ENCODE measurements at regions not wholly inside any gene's neighbourhood (a gene's known extent, or its start where the extent isn't known, plus 50 kb on each side); places are given as distances from the start of the nearest gene placed in this dataset.

DNA sequence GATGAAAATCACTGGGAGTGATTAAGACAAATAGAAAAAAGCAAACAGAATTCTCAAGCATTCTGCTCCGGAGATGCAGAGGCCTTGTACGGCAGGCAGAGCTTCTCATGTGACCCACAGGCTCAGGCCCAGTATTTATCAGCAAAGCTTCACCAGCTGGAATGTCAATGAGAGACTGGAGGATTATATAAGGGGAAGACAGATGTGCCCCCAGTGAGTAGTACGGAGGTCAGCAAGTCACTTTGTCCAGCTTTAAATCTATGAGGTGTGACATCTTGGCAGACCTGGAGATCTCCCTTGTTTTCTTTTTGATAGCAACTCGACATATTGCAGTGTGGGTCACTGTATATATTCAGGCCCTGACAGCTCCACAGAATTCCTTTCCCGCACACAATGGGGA, 106.8 kb downstream of the HHIPL2 start:
- 80% methylated on average over 5 of the region's 5 CpGs for WGBS, 2 donors
- intact Hi-C loops (cut with DNase I; ENCODE audit: low total_unique reads), result no loop called here
- no peak for DNase-seq (ENCODE audit: low spot score in 2 of 2)
- H3K4me3 ChIP-seq (ENCODE audit: low read depth, poor library complexity, severe bottlenecking), result no peak overlapping the region
- TF ChIP-seq POLR2A (IDR thresholded peaks at IDR 0.05), result no peak
- TF ChIP-seq, protein P1, sequence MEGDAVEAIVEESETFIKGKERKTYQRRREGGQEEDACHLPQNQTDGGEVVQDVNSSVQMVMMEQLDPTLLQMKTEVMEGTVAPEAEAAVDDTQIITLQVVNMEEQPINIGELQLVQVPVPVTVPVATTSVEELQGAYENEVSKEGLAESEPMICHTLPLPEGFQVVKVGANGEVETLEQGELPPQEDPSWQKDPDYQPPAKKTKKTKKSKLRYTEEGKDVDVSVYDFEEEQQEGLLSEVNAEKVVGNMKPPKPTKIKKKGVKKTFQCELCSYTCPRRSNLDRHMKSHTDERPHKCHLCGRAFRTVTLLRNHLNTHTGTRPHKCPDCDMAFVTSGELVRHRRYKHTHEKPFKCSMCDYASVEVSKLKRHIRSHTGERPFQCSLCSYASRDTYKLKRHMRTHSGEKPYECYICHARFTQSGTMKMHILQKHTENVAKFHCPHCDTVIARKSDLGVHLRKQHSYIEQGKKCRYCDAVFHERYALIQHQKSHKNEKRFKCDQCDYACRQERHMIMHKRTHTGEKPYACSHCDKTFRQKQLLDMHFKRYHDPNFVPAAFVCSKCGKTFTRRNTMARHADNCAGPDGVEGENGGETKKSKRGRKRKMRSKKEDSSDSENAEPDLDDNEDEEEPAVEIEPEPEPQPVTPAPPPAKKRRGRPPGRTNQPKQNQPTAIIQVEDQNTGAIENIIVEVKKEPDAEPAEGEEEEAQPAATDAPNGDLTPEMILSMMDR (IDR thresholded peaks at IDR 0.05), result no peak

DNA sequence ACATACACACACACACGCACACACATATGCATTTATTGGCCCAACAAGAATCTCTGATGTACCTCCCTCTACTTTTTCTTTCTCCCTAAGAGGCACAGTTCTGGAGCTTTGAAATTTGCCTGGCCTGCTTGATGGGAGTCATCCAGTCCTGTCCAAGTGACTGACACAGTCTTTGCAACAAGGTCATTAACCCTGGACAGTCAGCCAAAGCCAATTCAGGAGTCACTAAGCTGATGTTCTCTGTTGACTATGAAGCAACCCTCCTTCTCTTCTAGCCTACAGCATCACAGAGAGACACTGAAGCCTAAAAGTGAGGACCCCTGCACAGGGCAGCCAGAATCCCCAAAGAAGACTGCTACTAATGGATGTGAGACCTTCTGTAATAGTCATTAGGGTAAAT, 123.1 kb downstream of the HHIPL2 start:
- no peak for DNase-seq (ENCODE audit: low spot score in 2 of 2)
- intact Hi-C loops (cut with DNase I; ENCODE audit: low total_unique reads), result loop anchor here (10.0 kb wide), 1 partner anchor 1750 kb away; no protein-coding TSS in a partner anchor
- TF ChIP-seq, protein P1 (IDR thresholded peaks at IDR 0.05), result no peak
- no peak for TF ChIP-seq POLR2A (IDR thresholded peaks at IDR 0.05)
- H3K4me3 ChIP-seq (ENCODE audit: low read depth, poor library complexity, severe bottlenecking), result no peak overlapping the region
- WGBS, 2 donors, result 93 to 100% methylated on average over 1 of the region's 1 CpG

DNA sequence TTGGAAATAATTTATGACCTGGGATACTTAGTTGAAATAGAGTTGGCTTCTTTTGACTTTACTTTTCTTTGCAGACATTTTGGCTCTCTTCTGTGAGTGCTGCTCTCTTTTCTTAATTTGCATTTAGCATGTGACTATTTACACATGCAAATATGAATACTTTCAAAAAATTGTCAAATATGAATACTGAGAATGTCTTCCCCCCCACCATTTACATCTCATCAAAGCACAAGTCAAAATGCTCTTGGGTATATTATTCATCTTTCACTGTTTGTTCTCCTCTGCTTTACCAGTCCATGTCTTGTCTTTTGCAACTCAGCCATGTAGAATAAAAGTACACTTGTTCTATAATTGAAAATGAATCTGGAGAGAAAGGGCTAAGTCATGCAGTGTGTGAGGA, 126.5 kb downstream of the HHIPL2 start:
- TF ChIP-seq, protein P1 (IDR thresholded peaks at IDR 0.05), result no peak
- TF ChIP-seq POLR2A (IDR thresholded peaks at IDR 0.05), result no peak

DNA sequence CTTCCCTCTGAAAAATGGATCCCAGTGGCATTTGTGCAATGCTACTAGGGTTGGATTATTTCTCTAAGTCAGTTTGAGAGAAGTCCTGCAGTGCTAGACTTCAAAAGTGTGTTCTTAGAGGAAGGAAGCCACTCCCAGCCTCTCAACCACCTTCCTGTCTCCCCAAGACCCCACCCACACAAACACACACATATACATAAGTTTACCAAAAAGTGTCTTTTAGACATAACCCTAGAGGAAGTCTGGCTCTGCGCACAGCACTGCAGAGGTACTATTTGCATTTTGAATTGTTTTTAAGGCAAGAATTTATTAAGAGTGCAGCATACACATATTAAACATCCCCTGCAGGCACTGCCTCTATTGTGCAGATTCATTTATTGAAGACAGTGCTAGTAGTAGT, 127.3 kb downstream of the HHIPL2 start:
- intact Hi-C loops (cut with DNase I; ENCODE audit: low total_unique reads), result loop anchor here (10.0 kb wide), 1 partner anchor 1746 kb away; no protein-coding TSS in a partner anchor
- no peak for TF ChIP-seq POLR2A (IDR thresholded peaks at IDR 0.05)
- TF ChIP-seq, protein P1 (IDR thresholded peaks at IDR 0.05), result no peak
- no peak overlapping the region for H3K4me3 ChIP-seq (ENCODE audit: low read depth, poor library complexity, severe bottlenecking)
- DNase-seq (ENCODE audit: low spot score in 2 of 2), result no peak
- 83 to 90% methylated on average over 1 of the region's 1 CpG for WGBS, 2 donors

More for the DNA sequence above, 126.5 kb downstream of the HHIPL2 start:
- intact Hi-C loops (cut with DNase I; ENCODE audit: low total_unique reads), result loop anchor here (10.0 kb wide), 1 partner anchor 1747 kb away; no protein-coding TSS in a partner anchor
- DNase-seq (ENCODE audit: low spot score in 2 of 2), result no peak
- H3K4me3 ChIP-seq (ENCODE audit: low read depth, poor library complexity, severe bottlenecking), result no peak overlapping the region

DNA sequence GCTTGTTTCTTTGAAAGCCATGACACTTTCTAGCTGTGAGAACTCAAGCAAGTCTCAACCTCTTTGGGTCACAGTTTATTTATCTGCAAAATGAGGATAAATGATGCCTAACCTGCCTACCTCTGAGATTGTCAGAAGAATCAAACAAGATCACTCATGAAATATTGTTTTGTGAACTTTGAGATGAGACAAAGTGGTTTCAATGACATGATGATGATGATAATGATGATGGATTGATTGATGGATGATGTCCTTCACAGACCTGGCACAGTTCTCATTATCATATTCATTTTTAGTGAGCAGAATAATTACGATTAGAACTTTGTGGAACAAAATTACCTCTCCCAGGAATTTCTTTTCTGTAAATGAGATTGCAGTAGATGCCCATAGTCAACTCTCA, 129.2 kb downstream of the HHIPL2 start:
- DNase-seq (ENCODE audit: low spot score in 2 of 2), result no peak
- 71 to 78% methylated on average over 1 of the region's 1 CpG for whole genome bisulfite sequencing, 2 donors
- no peak overlapping the region for H3K4me3 ChIP-seq (ENCODE audit: low read depth, poor library complexity, severe bottlenecking)
- no peak for TF ChIP-seq POLR2A (IDR thresholded peaks at IDR 0.05)
- TF ChIP-seq, protein P1 (IDR thresholded peaks at IDR 0.05), result no peak
- intact Hi-C loops (cut with DNase I; ENCODE audit: low total_unique reads), result no loop called here

DNA sequence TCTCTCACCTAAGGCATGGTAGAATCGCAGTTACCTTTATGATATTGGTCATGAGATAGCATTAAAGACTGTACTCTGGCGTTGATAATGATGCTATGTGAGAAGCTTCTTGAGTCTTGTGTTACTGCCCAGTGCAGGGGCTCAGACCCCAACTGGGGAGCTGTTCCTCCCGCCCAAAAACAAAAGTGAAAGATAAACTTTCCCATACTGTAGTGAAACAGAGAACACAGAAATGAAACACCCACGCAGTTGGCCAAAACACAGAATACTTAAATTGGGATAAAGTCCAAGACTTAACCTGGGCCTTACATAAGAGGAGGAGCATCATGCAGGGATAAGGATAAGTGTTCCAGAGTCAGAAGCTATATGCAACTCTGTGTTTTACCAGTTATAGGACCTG, 130.6 kb downstream of the HHIPL2 start:
- TF ChIP-seq POLR2A (IDR thresholded peaks at IDR 0.05), result no peak
- TF ChIP-seq, protein P1 (IDR thresholded peaks at IDR 0.05), result no peak
- DNase-seq (ENCODE audit: low spot score in 2 of 2), result no peak
- no peak overlapping the region for H3K4me3 ChIP-seq (ENCODE audit: low read depth, poor library complexity, severe bottlenecking)
- WGBS, 2 donors, result 79 to 87% methylated on average over 4 of the region's 4 CpGs
- intact Hi-C loops (cut with DNase I; ENCODE audit: low total_unique reads), result no loop called here
